ENCODE measurements at regions not wholly inside any gene's neighbourhood (a gene's known extent, or its start where the extent isn't known, plus 50 kb on each side); places are given as distances from the start of the nearest gene placed in this dataset.

- intact Hi-C loops (cut with DNase I; ENCODE audit: low total_unique reads) = no loop called here
- no peaks in the 10 kb centered on the region for H3K9me3 ChIP-seq
- H3K4me1 ChIP-seq = no peaks in the 10 kb centered on the region
- DNase-seq = no peak
- no peaks in the 10 kb centered on the region for H3K36me3 ChIP-seq (ENCODE audit: low read depth, missing control alignments)
- no peak for TF ChIP-seq POLR2A (IDR thresholded peaks at IDR 0.05)
- no peak for TF ChIP-seq CTCF (IDR thresholded peaks at IDR 0.05)
- H3K4me3 ChIP-seq = no peak overlapping the region
- H3K27me3 ChIP-seq = no peaks in the 10 kb centered on the region
- 59 to 67% methylated on average over 8 of the region's 8 CpGs for WGBS, 2 donors
- H3K27ac ChIP-seq = no peak overlapping the region
Measured at GRCh38 chr6:12528581-12529363, 187.8 kb upstream of the PHACTR1 start.

- Histone ChIP-seq H3K27ac (no peak overlapping the region), H3K9me3 (no peaks in the 10 kb centered on the region), H3K4me1 (no peaks in the 10 kb centered on the region), H3K4me3 (no peak overlapping the region), H3K27me3 (no peaks in the 10 kb centered on the region), H3K36me3 (ENCODE audit: low read depth, missing control alignments) (no peaks in the 10 kb centered on the region)
- no peak for TF ChIP-seq CTCF (IDR thresholded peaks at IDR 0.05)
- DNase-seq = no peak
- intact Hi-C loops (cut with DNase I; ENCODE audit: low total_unique reads) = no loop called here
- 84 to 86% methylated on average over 9 of the region's 9 CpGs for WGBS, 2 donors
Measured at GRCh38 chr6:12529364-12530019, 187.1 kb upstream of the PHACTR1 start.

- H3K27me3 ChIP-seq = no peaks in the 10 kb centered on the region
Measured at GRCh38 chr6:12530345-12530744, 186.2 kb upstream of the PHACTR1 start.

GRCh38 chr6:12533586-12533985, 183.0 kb upstream of the PHACTR1 start:
- WGBS, 2 donors = 86 to 91% methylated on average over 4 of the region's 4 CpGs
- Histone ChIP-seq H3K9me3 (no peaks in the 10 kb centered on the region), H3K27ac (no peak overlapping the region), H3K4me3 (no peak overlapping the region), H3K4me1 (no peaks in the 10 kb centered on the region), H3K27me3 (no peaks in the 10 kb centered on the region), H3K36me3 (ENCODE audit: low read depth, missing control alignments) (no peaks in the 10 kb centered on the region)
- no peak for TF ChIP-seq POLR2A (IDR thresholded peaks at IDR 0.05)
- no peak for TF ChIP-seq CTCF (IDR thresholded peaks at IDR 0.05)
- intact Hi-C loops (cut with DNase I; ENCODE audit: low total_unique reads) = no loop called here
- no peak for DNase-seq

More at GRCh38 chr6:12530345-12530744, 186.2 kb upstream of the PHACTR1 start:
- no peak overlapping the region for H3K27ac ChIP-seq
- H3K4me1 ChIP-seq = no peaks in the 10 kb centered on the region
- no peaks in the 10 kb centered on the region for H3K9me3 ChIP-seq
- TF ChIP-seq POLR2A (IDR thresholded peaks at IDR 0.05) (no peak), CTCF (IDR thresholded peaks at IDR 0.05) (no peak)
- WGBS, 2 donors = 50 to 51% methylated on average over 2 of the region's 2 CpGs
- intact Hi-C loops (cut with DNase I; ENCODE audit: low total_unique reads) = no loop called here
- DNase-seq = no peak
- H3K36me3 ChIP-seq (ENCODE audit: low read depth, missing control alignments) = no peaks in the 10 kb centered on the region
- H3K4me3 ChIP-seq = no peak overlapping the region

Data from testis (tissue), 2 donors.